ENCODE measurements at regions not wholly inside any gene's neighbourhood (a gene's known extent, or its start where the extent isn't known, plus 50 kb on each side); places are given as distances from the start of the nearest gene placed in this dataset.

DNA sequence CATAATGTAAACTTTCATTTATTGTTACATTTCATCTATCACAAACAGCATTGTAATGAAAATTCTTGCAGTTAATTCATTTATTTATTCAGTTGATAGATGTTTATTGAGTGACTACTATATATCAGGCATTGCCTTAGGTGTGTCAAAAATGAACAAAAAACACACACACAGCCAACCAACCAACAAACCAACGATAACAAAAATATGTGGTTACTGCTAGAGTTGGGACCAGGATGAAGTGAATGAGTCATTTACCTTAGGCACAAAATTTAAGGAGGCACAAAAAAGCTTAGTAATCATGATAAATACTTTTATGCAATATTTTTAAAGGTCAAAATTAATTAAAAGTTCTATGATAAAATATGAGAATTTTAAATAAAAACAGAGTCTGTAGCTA is 223.4 kb downstream of the CSNK1G3 start:
- TF ChIP-seq POLR2A (IDR thresholded peaks at IDR 0.05; ENCODE audit: low read depth, low read length) (no peak), CTCF (IDR thresholded peaks at IDR 0.05; ENCODE audit: extremely low read depth in 1 of 2, insufficient read depth in 1 of 2, low read depth in 1 of 2, low read length in 2 of 2) (no peak), EZH2 (IDR thresholded peaks at IDR 0.05; ENCODE audit: borderline replicate concordance, low read depth, low read length, severe bottlenecking) (no peak), JUN (IDR thresholded peaks at IDR 0.05; ENCODE audit: borderline replicate concordance, insufficient read depth, insufficient read length, low read depth) (no peak), POLR2AphosphoS5 (IDR thresholded peaks at IDR 0.05; ENCODE audit: insufficient read depth, low read depth, low read length) (no peak), MYC (IDR thresholded peaks at IDR 0.05; ENCODE audit: low read depth, low read length) (no peak), GATA2 (IDR thresholded peaks at IDR 0.05; ENCODE audit: insufficient read depth, insufficient read length, low read depth, low read length) (no peak), FOS (IDR thresholded peaks at IDR 0.05; ENCODE audit: borderline replicate concordance, insufficient read depth, low read length) (no peak)
- TF ChIP-seq, protein P1, sequence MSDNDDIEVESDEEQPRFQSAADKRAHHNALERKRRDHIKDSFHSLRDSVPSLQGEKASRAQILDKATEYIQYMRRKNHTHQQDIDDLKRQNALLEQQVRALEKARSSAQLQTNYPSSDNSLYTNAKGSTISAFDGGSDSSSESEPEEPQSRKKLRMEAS (IDR thresholded peaks at IDR 0.05; ENCODE audit: insufficient read depth, insufficient read length): no peak

Data from endothelial cell of umbilical vein (primary cell).